Panc1 (cell line): ENCODE measurements at regions not wholly inside any gene's neighbourhood (a gene's known extent, or its start where the extent isn't known, plus 50 kb on each side); places are given as distances from the start of the nearest gene placed in this dataset.
"Not testable (repeated sequence)": the region's sequence is repeated elsewhere in the genome, so short reads cannot be mapped to it uniquely, and the experiment has no call there.

Source experiments
- ATAC-seq: fragments of 200-7000 bp; cut with Tn5 transposase; 2 replicates; pipeline ENCODE4 v1.9.1; 2020; ENCODE audit warnings: mild to moderate bottlenecking, moderate library complexity
- BruUV-seq: library from RNA; stranded (reverse); fragments of 400-500 nt; replicated peaks from 2 replicates; lab custom pipeline; 2021; lab: Mats Ljungman, UMichigan
- CTCF ChIA-PET: fragments of 300-600 bp; sonication (Branson Sonifier 250); formaldehyde crosslinking; loops from one replicate; lab custom pipeline; 2022; ENCODE audit warnings: antibody characterized with exemption; lab: Charles Lee
- POLR2A ChIA-PET: fragments of 300-600 bp; sonication (Branson Sonifier 250); formaldehyde crosslinking; loops from one replicate; lab custom pipeline; 2022; ENCODE audit warnings: antibody characterized with exemption; lab: Charles Lee
- DNase-seq: peaks from one replicate; pipeline ENCODE4 v3.0.0-alpha.2; 2010; ENCODE audit warnings: low read depth, low spot score
- H3K27ac ChIP-seq: 2 replicates; pipeline ENCODE4 v1.5.1; 2011; ENCODE audit warnings: mild to moderate bottlenecking, low read length, inconsistent platforms
- H3K27me3 ChIP-seq: fragments of 200-500 bp; sonication (Bioruptor generic); 2 replicates; pipeline ENCODE4 v1.6.0; 2014; ENCODE audit warnings: low read length, inconsistent platforms; ENCODE audit not compliant: control insufficient read depth, insufficient read depth
- H3K36me3 ChIP-seq: fragments of 200-500 bp; sonication (Bioruptor generic); 2 replicates; pipeline ENCODE4 v1.5.1; 2014; ENCODE audit warnings: inconsistent platforms, mild to moderate bottlenecking, low read length, moderate library complexity; ENCODE audit not compliant: control insufficient read depth, insufficient read depth
- H3K4me1 ChIP-seq: 2 replicates; pipeline ENCODE4 v1.5.1; 2011; ENCODE audit warnings: inconsistent platforms, mild to moderate bottlenecking, low read length, moderate library complexity; ENCODE audit not compliant: control insufficient read depth, insufficient read depth
- H3K4me3 ChIP-seq, 2 experiments: 2 replicates each; pipeline ENCODE4 v1.5.1; 2011 to 2012; ENCODE audit warnings: low read depth in 2 of 2, low read length in 2 of 2, mild to moderate bottlenecking in 2 of 2, inconsistent platforms in 1 of 2, moderate library complexity in 1 of 2
- H3K9me3 ChIP-seq: fragments of 200-500 bp; sonication (Bioruptor generic); 2 replicates; pipeline ENCODE4 v1.5.1; 2014; ENCODE audit warnings: low read depth, mild to moderate bottlenecking, inconsistent platforms, low read length, moderate library complexity; ENCODE audit not compliant: control insufficient read depth, insufficient read depth
- CTCF ChIP-seq: fragments of 450-650 bp; IDR thresholded peaks from 2 replicates; pipeline ENCODE4 v1.5.1; 2017; ENCODE audit warnings: mild to moderate bottlenecking
- POLR2AphosphoS5 ChIP-seq: IDR thresholded peaks from 2 replicates; pipeline ENCODE4 v1.6.1; 2012; ENCODE audit warnings: mild to moderate bottlenecking, low read depth, low read length, moderate library complexity
- REST ChIP-seq, 2 experiments: IDR thresholded peaks; 2 replicates each; pipeline ENCODE4 v1.6.1; 2011 to 2012; ENCODE audit warnings: low read depth in 2 of 2, control low read depth in 1 of 2, low read length in 1 of 2, mild to moderate bottlenecking in 1 of 2, moderate library complexity in 1 of 2; ENCODE audit not compliant: insufficient read depth in 1 of 2
- SIN3A ChIP-seq: IDR thresholded peaks from 2 replicates; pipeline ENCODE4 v1.6.1; 2012; ENCODE audit warnings: low read depth, mild to moderate bottlenecking, low read length, moderate library complexity, borderline replicate concordance; ENCODE audit not compliant: insufficient read depth
- TCF7L2 ChIP-seq: IDR thresholded peaks from 2 replicates; pipeline ENCODE4 v1.6.1; 2011; ENCODE audit warnings: mild to moderate bottlenecking, low read depth, low read length, inconsistent platforms
- in situ Hi-C: cut with HindIII; loops from 2 replicates; pipeline ENCODE4 v1.10.0; 2016; ENCODE audit warnings: low sequenced_read_pairs, low pct_unique_long_range_greater_than_20kb
- intact Hi-C: fragments of 100-400 bp; cut with micrococcal nuclease; formaldehyde crosslinking; loops from one replicate; pipeline ENCODE4 v1.10.0; 2022; ENCODE audit not compliant: unreplicated experiment

- no peaks in the 10 kb centered on the region for H3K27me3 ChIP-seq
- H3K9me3 ChIP-seq: no peaks in the 10 kb centered on the region
- intact Hi-C loops (no loop called here), in situ Hi-C loops (no loop called here)
- no TSS peak for BruUV-seq
- ChIA-PET POLR2A (no interaction called here), CTCF (no interaction called here)
- no peak for TF ChIP-seq SIN3A
- no peak for TF ChIP-seq CTCF
- TF ChIP-seq TCF7L2: no peak
- no peak for TF ChIP-seq REST (IDR thresholded peaks at IDR 0.05; ENCODE audit: insufficient read depth in 1 of 2, low read depth in 2 of 2, low read length in 1 of 2)
- no peak for TF ChIP-seq POLR2AphosphoS5
- peak overlapping the region; percentile 78 for H3K27ac ChIP-seq
- no peak overlapping the region for H3K4me3 ChIP-seq
- DNase-seq: no peak
- H3K4me1 ChIP-seq: peaks cover 13% of the 10 kb centered on the region
- ATAC-seq: no peak
- no peaks in the 10 kb centered on the region for H3K36me3 ChIP-seq
These were observed 2053.1 kb downstream of the EFNA5 start for GRCh38 chr5:105617436-105618215.

- intact Hi-C loops (no loop called here), in situ Hi-C loops (no loop called here)
- POLR2A ChIA-PET: no interaction called here
- Histone ChIP-seq H3K4me3 (no peak overlapping the region), H3K27me3 (no peaks in the 10 kb centered on the region), H3K9me3 (no peaks in the 10 kb centered on the region), H3K36me3 (no peaks in the 10 kb centered on the region), H3K27ac (peak overlapping the region; percentile 78; the same call in 1 of the 2 replicates), H3K4me1 (peaks cover 13% of the 10 kb centered on the region)
- DNase-seq: no peak
- TF ChIP-seq CTCF (no peak), SIN3A (no peak), TCF7L2 (peak; percentile 98), REST (IDR thresholded peaks at IDR 0.05; ENCODE audit: insufficient read depth in 1 of 2, low read depth in 2 of 2, low read length in 1 of 2) (0 out of 4 replicates have a peak, but pooled peaks of 1 of the 2 experiments have one; percentile 7), POLR2AphosphoS5 (peak; percentile 70)
- no TSS peak for BruUV-seq
- peak; percentile 91 for ATAC-seq
- CTCF ChIA-PET: no interaction called here
These were observed 2054.0 kb upstream of the NUDT12 start for GRCh38 chr5:105616599-105616998.

GRCh38 chr5:105602406-105602805, 2039.8 kb upstream of the NUDT12 start:
- BruUV-seq, H3K9me3 ChIP-seq, CTCF ChIA-PET, H3K27ac ChIP-seq, in situ Hi-C loops, H3K27me3 ChIP-seq, POLR2A ChIA-PET, H3K36me3 ChIP-seq, intact Hi-C loops, ATAC-seq, DNase-seq, H3K4me1 ChIP-seq, H3K4me3 ChIP-seq: not testable (repeated sequence)
